Heart right ventricle (tissue), 16 donors: ENCODE measurements at regions not wholly inside any gene's neighbourhood (a gene's known extent, or its start where the extent isn't known, plus 50 kb on each side); places are given as distances from the start of the nearest gene placed in this dataset.
"Not testable (repeated sequence)": the region's sequence is repeated elsewhere in the genome, so short reads cannot be mapped to it uniquely, and the experiment has no call there.

Source experiments
- ATAC-seq, 8 donors: fragments of 200-7000 bp; cut with Tn5 transposase; one replicate each; pipeline ENCODE4 v1.9.1; 2020; ENCODE audit warnings: mild to moderate bottlenecking in 8 of 8, moderate library complexity in 8 of 8, moderate number of reproducible peaks in 1 of 8
- DNase-seq, 2 donors: peaks; one replicate each; pipeline ENCODE4 v3.0.0-alpha.2; 2020
- H3K27ac ChIP-seq, 10 donors: fragments of 200-600 bp; sonication (generic) in 2 of 10; one replicate each; pipeline versions ENCODE4 v1.5.0 to v1.8.0; 2020 to 2022; ENCODE audit warnings: mild to moderate bottlenecking in 3 of 10
- H3K27me3 ChIP-seq, 7 donors: fragments of 200-600 bp; one replicate each; pipeline ENCODE4 v1.8.0; 2021 to 2022; ENCODE audit warnings: mild to moderate bottlenecking in 2 of 7
- H3K36me3 ChIP-seq, 9 donors: fragments of 200-600 bp; sonication (generic) in 1 of 9; one replicate each; pipeline versions ENCODE4 v1.5.0 to v1.8.0; 2020 to 2022; ENCODE audit warnings: mild to moderate bottlenecking in 2 of 9
- H3K4me1 ChIP-seq, 9 donors: fragments of 200-600 bp; sonication (generic) in 1 of 9; one replicate each; pipeline versions ENCODE4 v1.5.0 to v1.8.0; 2020 to 2022; ENCODE audit warnings: mild to moderate bottlenecking in 4 of 9
- H3K4me3 ChIP-seq, 10 donors: fragments of 200-600 bp; sonication (generic) in 2 of 10; one replicate each; pipeline versions ENCODE4 v1.5.0 to v1.8.0; 2020 to 2022; ENCODE audit warnings: mild to moderate bottlenecking in 7 of 10, moderate library complexity in 2 of 10
- H3K9me3 ChIP-seq, 11 donors: fragments of 200-600 bp in 10 of 11; sonication (generic) in 2 of 11; one replicate each; pipeline versions ENCODE4 v1.5.0 to v1.8.0; 2013 to 2022; ENCODE audit warnings: mild to moderate bottlenecking in 2 of 11, control low read depth in 1 of 11, moderate library complexity in 1 of 11
- CTCF ChIP-seq, 9 donors: fragments of 200-600 bp; sonication (generic) in 2 of 9; IDR thresholded peaks; one replicate each; pipeline versions ENCODE4 v1.5.0 to v1.8.0; 2021 to 2022; ENCODE audit warnings: antibody characterized with exemption in 9 of 9, mild to moderate bottlenecking in 5 of 9, moderate library complexity in 1 of 9
- WGBS, 2 donors: extraction: QIAGEN DNeasy Blood & Tissue Kit; methylation state at CpG; one replicate each; pipeline ENCODE4 v1.1.7; 2013; ENCODE audit warnings: inconsistent platforms in 1 of 2; 5-methylcytosine and 5-hydroxymethylcytosine counted together
- intact Hi-C, 10 donors: fragments of 100-400 bp; cut with DNase I; formaldehyde crosslinking; loops; one replicate each; pipeline versions ENCODE4 v1.11.1 to v1.14.2; 2022
- donor health status: Arrhythmogenic right ventricular cardiomyopathy.
- donor health status: ischemic (EF 13 %, LVEDD 7.1; RV severe dilation, severe dysfunction).
- donor health status: healthy with polysubstance abuse.
- donor health status: DM: no; HTN: yes; CAD: no.
- donor health status: DM: no; HTN: no; CAD: no.
- donor health status: ischemic (EF 25% LVEDD 6.9; RV normal size, moderate dysfunction).
- donor health status: ischemic (EF 25% LVEDD 5.7; RV mildly dilated, moderate dysfunction).
- donor health status: healthy.
- donor health status: DM: yes; HTN: yes; CAD: no.
- donor health status: Ischemic cardiomyopathy.
- donor health status: ischemic (EF 35%, LVEDD 5.7; RV mildly dilated, moderate dysfunction).
- donor health status: nonischemic (EF 11% LVEDD 7.7; RV severe dilation, severe dysfunction).
- donor health status: DM: yes; HTN: yes; CAD: no.
- donor health status: PGD.
- donor health status: ischemic (EF 29% LVEDD 5.4; RV normal size, mild dysfunction).
- donor health status: nonischemic (EF 23%, LVEDD 6.1; RV moderate dilation, normal function).

- Histone ChIP-seq H3K4me1 (no peaks in the 10 kb centered on the region), H3K27me3 (no peaks in the 10 kb centered on the region), H3K36me3 (no peaks in the 10 kb centered on the region), H3K27ac (no peak overlapping the region), H3K9me3 (peaks cover 0 to 3% (median 0%) of the 10 kb centered on the region in 11 donors), H3K4me3 (no peak overlapping the region)
- no peak for ATAC-seq
- TF ChIP-seq CTCF (IDR thresholded peaks at IDR 0.05): no peak
- intact Hi-C loops: no loop called here
- DNase-seq: no peak
- WGBS, 2 donors: 69 to 82% methylated on average over 5 of the region's 5 CpGs
Measured at GRCh38 chr13:54611390-54611789, 1582.8 kb downstream of the OLFM4 start.

GRCh38 chr13:54614726-54615125 lies 1586.1 kb downstream of the OLFM4 start:
- Histone ChIP-seq H3K9me3 (peaks cover 0 to 3% (median 0%) of the 10 kb centered on the region in 11 donors), H3K27ac (no peak overlapping the region), H3K27me3 (no peaks in the 10 kb centered on the region), H3K4me1 (no peaks in the 10 kb centered on the region), H3K4me3 (no peak overlapping the region), H3K36me3 (no peaks in the 10 kb centered on the region)
- DNase-seq (no peak), ATAC-seq (no peak)
- TF ChIP-seq CTCF (IDR thresholded peaks at IDR 0.05): no peak
- intact Hi-C loops: no loop called here
- WGBS, 2 donors: 78 to 86% methylated on average over 5 of the region's 5 CpGs

- H3K36me3 ChIP-seq, ATAC-seq, DNase-seq, H3K4me1 ChIP-seq, intact Hi-C loops, H3K4me3 ChIP-seq, H3K9me3 ChIP-seq, H3K27me3 ChIP-seq, H3K27ac ChIP-seq: not testable (repeated sequence)
- 94% methylated on average over 1 of the region's 1 CpG for WGBS, 2 donors
Measured at GRCh38 chr13:54626504-54626903, 1597.9 kb downstream of the OLFM4 start.

GRCh38 chr13:54627646-54628372 lies 1599.2 kb downstream of the OLFM4 start:
- 69 to 81% methylated on average over 3 of the region's 3 CpGs for WGBS, 2 donors
- intact Hi-C loops: no loop called here
- Histone ChIP-seq H3K9me3 (no peaks in the 10 kb centered on the region), H3K4me1 (no peaks in the 10 kb centered on the region), H3K4me3 (no peak overlapping the region), H3K36me3 (no peaks in the 10 kb centered on the region), H3K27ac (no peak overlapping the region), H3K27me3 (no peaks in the 10 kb centered on the region)
- ATAC-seq: no peak
- no peak for TF ChIP-seq CTCF (IDR thresholded peaks at IDR 0.05)
- no peak for DNase-seq

- no peak for DNase-seq
- no peaks in the 10 kb centered on the region for H3K36me3 ChIP-seq
- 72 to 83% methylated on average over 2 of the region's 2 CpGs for WGBS, 2 donors
- intact Hi-C loops: no loop called here
- no peaks in the 10 kb centered on the region for H3K27me3 ChIP-seq
- no peak for ATAC-seq
- H3K27ac ChIP-seq: no peak overlapping the region
- no peak for TF ChIP-seq CTCF (IDR thresholded peaks at IDR 0.05)
- H3K9me3 ChIP-seq: no peaks in the 10 kb centered on the region
- no peak overlapping the region for H3K4me3 ChIP-seq
- no peaks in the 10 kb centered on the region for H3K4me1 ChIP-seq
Measured at GRCh38 chr13:54628383-54628782, 1599.8 kb downstream of the OLFM4 start.
